HL-60 (cell line): ENCODE measurements at regions not wholly inside any gene's neighbourhood (a gene's known extent, or its start where the extent isn't known, plus 50 kb on each side); places are given as distances from the start of the nearest gene placed in this dataset.

Experiments
- POLR2AphosphoS5 ChIP-seq: IDR thresholded peaks from 2 replicates; pipeline ENCODE4 v1.6.1; 2012; ENCODE audit warnings: low read depth
- TF ChIP-seq, protein P1 (sequence below): IDR thresholded peaks from one replicate; pipeline ENCODE4 v1.5.1; 2011; ENCODE audit warnings: low read length, control low read depth, inconsistent platforms; ENCODE audit not compliant: insufficient read depth

DNA sequence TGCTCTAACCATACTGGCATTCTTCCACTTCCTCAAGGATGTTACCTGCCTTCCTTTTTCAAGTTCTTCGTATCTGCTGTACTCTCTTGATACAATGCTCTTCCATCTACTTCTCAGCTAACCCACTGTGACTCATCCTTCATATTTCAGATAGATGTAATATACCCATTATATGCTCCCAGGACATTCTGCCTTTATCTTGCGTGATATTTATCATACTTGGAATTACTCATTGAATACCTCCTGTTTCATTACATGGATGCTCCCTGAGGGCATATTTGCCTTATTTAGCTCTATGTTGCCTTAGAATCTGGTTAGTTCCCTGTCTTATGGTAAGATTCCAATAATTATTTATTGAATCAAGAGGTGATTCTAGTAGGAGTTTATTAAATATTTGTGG is 706.4 kb downstream of the SORCS3 start:
- no peak for TF ChIP-seq POLR2AphosphoS5
- TF ChIP-seq, protein P1, sequence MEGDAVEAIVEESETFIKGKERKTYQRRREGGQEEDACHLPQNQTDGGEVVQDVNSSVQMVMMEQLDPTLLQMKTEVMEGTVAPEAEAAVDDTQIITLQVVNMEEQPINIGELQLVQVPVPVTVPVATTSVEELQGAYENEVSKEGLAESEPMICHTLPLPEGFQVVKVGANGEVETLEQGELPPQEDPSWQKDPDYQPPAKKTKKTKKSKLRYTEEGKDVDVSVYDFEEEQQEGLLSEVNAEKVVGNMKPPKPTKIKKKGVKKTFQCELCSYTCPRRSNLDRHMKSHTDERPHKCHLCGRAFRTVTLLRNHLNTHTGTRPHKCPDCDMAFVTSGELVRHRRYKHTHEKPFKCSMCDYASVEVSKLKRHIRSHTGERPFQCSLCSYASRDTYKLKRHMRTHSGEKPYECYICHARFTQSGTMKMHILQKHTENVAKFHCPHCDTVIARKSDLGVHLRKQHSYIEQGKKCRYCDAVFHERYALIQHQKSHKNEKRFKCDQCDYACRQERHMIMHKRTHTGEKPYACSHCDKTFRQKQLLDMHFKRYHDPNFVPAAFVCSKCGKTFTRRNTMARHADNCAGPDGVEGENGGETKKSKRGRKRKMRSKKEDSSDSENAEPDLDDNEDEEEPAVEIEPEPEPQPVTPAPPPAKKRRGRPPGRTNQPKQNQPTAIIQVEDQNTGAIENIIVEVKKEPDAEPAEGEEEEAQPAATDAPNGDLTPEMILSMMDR = no peak
